Neural progenitor cell (in vitro differentiated cells): ENCODE measurements at regions not wholly inside any gene's neighbourhood (a gene's known extent, or its start where the extent isn't known, plus 50 kb on each side); places are given as distances from the start of the nearest gene placed in this dataset.

Source experiments
- EZH2phosphoT487 ChIP-seq: fragments of 200-600 bp; sonication (generic); IDR thresholded peaks from 2 replicates; pipeline ENCODE4 v1.6.1; 2017; ENCODE audit warnings: antibody characterized with exemption
- TF ChIP-seq, protein P1 (sequence below): fragments of 200-600 bp; sonication (generic); IDR thresholded peaks from 2 replicates; pipeline ENCODE4 v1.5.1; 2017; ENCODE audit warnings: antibody characterized with exemption, mild to moderate bottlenecking

DNA sequence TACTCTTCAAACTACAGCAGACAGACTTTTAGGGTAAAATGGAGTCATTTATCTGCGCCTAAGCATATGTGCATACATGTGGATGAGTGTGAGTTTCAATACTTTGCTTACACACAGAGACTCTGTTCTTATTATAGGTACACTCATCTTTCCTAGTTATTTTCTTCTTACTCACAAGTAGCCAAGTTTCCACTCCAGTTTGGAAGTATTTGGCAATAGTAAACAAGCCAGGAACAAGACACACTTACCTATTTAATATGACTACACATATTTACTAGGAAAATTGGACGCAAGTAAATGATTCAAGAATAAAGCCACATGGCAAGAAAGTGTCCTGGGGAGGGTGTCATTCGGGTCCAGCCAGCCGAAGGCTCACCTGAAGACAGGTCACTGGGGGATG is 414.3 kb downstream of the FBXO15 start:
- TF ChIP-seq, protein P1, sequence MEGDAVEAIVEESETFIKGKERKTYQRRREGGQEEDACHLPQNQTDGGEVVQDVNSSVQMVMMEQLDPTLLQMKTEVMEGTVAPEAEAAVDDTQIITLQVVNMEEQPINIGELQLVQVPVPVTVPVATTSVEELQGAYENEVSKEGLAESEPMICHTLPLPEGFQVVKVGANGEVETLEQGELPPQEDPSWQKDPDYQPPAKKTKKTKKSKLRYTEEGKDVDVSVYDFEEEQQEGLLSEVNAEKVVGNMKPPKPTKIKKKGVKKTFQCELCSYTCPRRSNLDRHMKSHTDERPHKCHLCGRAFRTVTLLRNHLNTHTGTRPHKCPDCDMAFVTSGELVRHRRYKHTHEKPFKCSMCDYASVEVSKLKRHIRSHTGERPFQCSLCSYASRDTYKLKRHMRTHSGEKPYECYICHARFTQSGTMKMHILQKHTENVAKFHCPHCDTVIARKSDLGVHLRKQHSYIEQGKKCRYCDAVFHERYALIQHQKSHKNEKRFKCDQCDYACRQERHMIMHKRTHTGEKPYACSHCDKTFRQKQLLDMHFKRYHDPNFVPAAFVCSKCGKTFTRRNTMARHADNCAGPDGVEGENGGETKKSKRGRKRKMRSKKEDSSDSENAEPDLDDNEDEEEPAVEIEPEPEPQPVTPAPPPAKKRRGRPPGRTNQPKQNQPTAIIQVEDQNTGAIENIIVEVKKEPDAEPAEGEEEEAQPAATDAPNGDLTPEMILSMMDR: no peak
- TF ChIP-seq EZH2phosphoT487: no peak
